Left lung (tissue), 4 donors: ENCODE measurements at regions not wholly inside any gene's neighbourhood (a gene's known extent, or its start where the extent isn't known, plus 50 kb on each side); places are given as distances from the start of the nearest gene placed in this dataset.
A peak's percentile ranks its signal among the peaks of the same experiment; 100 is the strongest.

Experiments
- ATAC-seq: fragments of 200-7000 bp; cut with Tn5 transposase; one replicate; pipeline ENCODE4 v1.9.1; 2020; ENCODE audit warnings: moderate library complexity
- DNase-seq, 4 donors: peaks; one replicate each; pipeline ENCODE4 v3.0.0-alpha.2; 2013 to 2020
- H3K27ac ChIP-seq, 2 donors: fragments of 200-600 bp; sonication (generic) in 1 of 2; one replicate each; pipeline versions ENCODE4 v1.5.0 to v1.8.0; 2020 to 2021
- H3K27me3 ChIP-seq, 2 donors: fragments of 200-600 bp; sonication (generic) in 1 of 2; one replicate each; pipeline versions ENCODE4 v1.5.0 to v1.8.0; 2020 to 2021
- H3K36me3 ChIP-seq, 2 donors: fragments of 200-600 bp; sonication (generic) in 1 of 2; one replicate each; pipeline versions ENCODE4 v1.5.0 to v1.8.0; 2020 to 2021
- H3K4me1 ChIP-seq, 2 donors: fragments of 200-600 bp; one replicate each; pipeline ENCODE4 v1.8.0; 2021
- H3K4me3 ChIP-seq, 2 donors: fragments of 200-600 bp; sonication (generic) in 1 of 2; one replicate each; pipeline versions ENCODE4 v1.5.0 to v1.8.0; 2020 to 2021; ENCODE audit warnings: mild to moderate bottlenecking in 1 of 2
- H3K9me3 ChIP-seq, 2 donors: fragments of 200-600 bp; sonication (generic) in 1 of 2; one replicate each; pipeline versions ENCODE4 v1.5.0 to v1.8.0; 2020 to 2021
- intact Hi-C, 2 donors: fragments of 100-400 bp; cut with DNase I; formaldehyde crosslinking; loops; one replicate each; pipeline versions ENCODE4 v1.11.2 to v1.14.2; 2022
- TF ChIP-seq, protein P1 (sequence below), 2 donors: fragments of 200-600 bp; sonication (generic) in 1 of 2; IDR thresholded peaks; one replicate each; pipeline versions ENCODE4 v1.5.0 to v1.8.0; 2021; ENCODE audit warnings: antibody characterized with exemption in 2 of 2
- donor health status: DM: no; HTN: yes; CAD: no.
- donor health status: DM: no; HTN: no; CAD: no.

DNA sequence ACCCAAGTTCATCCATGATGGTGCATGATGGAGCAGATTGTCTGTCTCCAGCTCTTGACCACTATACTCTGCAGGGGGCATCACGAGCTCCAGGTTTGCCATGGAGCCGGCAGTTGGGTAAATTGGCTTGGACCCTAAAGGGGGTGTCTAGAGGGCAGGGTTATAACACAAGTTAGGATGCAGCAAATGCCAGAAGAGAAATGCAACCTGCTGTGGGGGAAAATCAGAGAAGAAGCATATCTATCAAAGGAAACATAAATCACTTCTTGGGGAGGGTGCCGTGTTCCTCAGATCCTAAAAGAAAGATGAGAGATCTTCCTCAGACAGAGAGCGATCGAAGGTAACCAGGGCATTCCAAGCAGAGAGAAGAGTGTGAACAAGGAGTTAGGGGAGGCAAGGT is 334.9 kb downstream of the C12orf75 start:
- no peaks in the 10 kb centered on the region for H3K4me1 ChIP-seq
- DNase-seq = no peak
- no peak overlapping the region for H3K27ac ChIP-seq
- intact Hi-C loops = no loop called here
- ATAC-seq = no peak
- no peaks in the 10 kb centered on the region for H3K9me3 ChIP-seq
- TF ChIP-seq, protein P1, sequence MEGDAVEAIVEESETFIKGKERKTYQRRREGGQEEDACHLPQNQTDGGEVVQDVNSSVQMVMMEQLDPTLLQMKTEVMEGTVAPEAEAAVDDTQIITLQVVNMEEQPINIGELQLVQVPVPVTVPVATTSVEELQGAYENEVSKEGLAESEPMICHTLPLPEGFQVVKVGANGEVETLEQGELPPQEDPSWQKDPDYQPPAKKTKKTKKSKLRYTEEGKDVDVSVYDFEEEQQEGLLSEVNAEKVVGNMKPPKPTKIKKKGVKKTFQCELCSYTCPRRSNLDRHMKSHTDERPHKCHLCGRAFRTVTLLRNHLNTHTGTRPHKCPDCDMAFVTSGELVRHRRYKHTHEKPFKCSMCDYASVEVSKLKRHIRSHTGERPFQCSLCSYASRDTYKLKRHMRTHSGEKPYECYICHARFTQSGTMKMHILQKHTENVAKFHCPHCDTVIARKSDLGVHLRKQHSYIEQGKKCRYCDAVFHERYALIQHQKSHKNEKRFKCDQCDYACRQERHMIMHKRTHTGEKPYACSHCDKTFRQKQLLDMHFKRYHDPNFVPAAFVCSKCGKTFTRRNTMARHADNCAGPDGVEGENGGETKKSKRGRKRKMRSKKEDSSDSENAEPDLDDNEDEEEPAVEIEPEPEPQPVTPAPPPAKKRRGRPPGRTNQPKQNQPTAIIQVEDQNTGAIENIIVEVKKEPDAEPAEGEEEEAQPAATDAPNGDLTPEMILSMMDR (IDR thresholded peaks at IDR 0.05) = no peak
- no peak overlapping the region for H3K4me3 ChIP-seq
- H3K36me3 ChIP-seq = no peaks in the 10 kb centered on the region
- H3K27me3 ChIP-seq = no peaks in the 10 kb centered on the region

- DNase-seq = peak in 1 of 4 donors; percentile 9
- TF ChIP-seq, protein P1 (IDR thresholded peaks at IDR 0.05) = no peak
- no peak for ATAC-seq
Observed at GRCh38 chr12:105667973-105668743, 337.7 kb downstream of the C12orf75 start.

GRCh38 chr12:105670672-105671071 is 340.2 kb downstream of the C12orf75 start:
- no peak overlapping the region for H3K4me3 ChIP-seq
- H3K27ac ChIP-seq = no peak overlapping the region
- intact Hi-C loops = no loop called here
- ATAC-seq = no peak
- TF ChIP-seq, protein P1 (IDR thresholded peaks at IDR 0.05) = no peak
- DNase-seq = no peak
- H3K27me3 ChIP-seq = no peaks in the 10 kb centered on the region
- H3K4me1 ChIP-seq = no peaks in the 10 kb centered on the region
- no peaks in the 10 kb centered on the region for H3K36me3 ChIP-seq
- no peaks in the 10 kb centered on the region for H3K9me3 ChIP-seq

More at GRCh38 chr12:105667973-105668743, 337.7 kb downstream of the C12orf75 start:
- H3K4me3 ChIP-seq = no peak overlapping the region
- intact Hi-C loops = no loop called here
- no peaks in the 10 kb centered on the region for H3K9me3 ChIP-seq
- H3K36me3 ChIP-seq = no peaks in the 10 kb centered on the region
- no peak overlapping the region for H3K27ac ChIP-seq
- H3K4me1 ChIP-seq = no peaks in the 10 kb centered on the region
- no peaks in the 10 kb centered on the region for H3K27me3 ChIP-seq

DNA sequence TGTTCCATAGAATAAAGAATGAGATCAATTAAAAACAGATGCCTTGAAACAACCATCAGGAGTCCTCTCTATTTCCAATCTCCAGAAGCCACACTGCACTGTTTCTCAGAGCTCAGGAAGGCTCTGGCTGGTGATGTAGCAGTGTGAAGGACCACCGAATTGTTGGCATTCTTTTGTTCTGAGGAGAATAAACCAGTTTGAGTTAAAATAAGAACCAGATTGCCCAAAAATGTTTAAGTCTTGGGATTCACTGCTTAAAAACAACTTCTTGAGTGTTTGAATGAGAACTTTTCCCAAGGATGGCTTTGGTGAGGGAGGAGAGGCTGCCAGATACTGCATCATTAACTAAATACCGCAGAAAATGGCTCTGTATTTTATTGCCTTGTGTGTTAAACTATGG is 341.2 kb downstream of the C12orf75 start:
- H3K27ac ChIP-seq = peak overlapping the region in 1 of 2 donors; percentile 24

More for the DNA sequence above, 341.2 kb downstream of the C12orf75 start:
- TF ChIP-seq, protein P1 (IDR thresholded peaks at IDR 0.05) = no peak
- Histone ChIP-seq H3K4me1 (no peaks in the 10 kb centered on the region), H3K4me3 (no peak overlapping the region), H3K27me3 (no peaks in the 10 kb centered on the region), H3K36me3 (no peaks in the 10 kb centered on the region), H3K9me3 (no peaks in the 10 kb centered on the region)
- DNase-seq (no peak), ATAC-seq (no peak)
- intact Hi-C loops = no loop called here
